GM23338 (cell line): ENCODE measurements at regions not wholly inside any gene's neighbourhood (a gene's known extent, or its start where the extent isn't known, plus 50 kb on each side); places are given as distances from the start of the nearest gene placed in this dataset.

Source experiments
- JUNB ChIP-seq: IDR thresholded peaks from one replicate; pipeline ENCODE4 v1.6.1; 2016; ENCODE audit warnings: antibody characterized with exemption; ENCODE audit not compliant: unreplicated experiment
- TF ChIP-seq, protein P1 (sequence below), 2 experiments: fragments of 200-600 bp in 1 of 2; sonication (generic) in 1 of 2; conservative IDR thresholded peaks; 2 replicates each; pipeline versions ENCODE4 v1.5.1 to v1.6.1; 2016 to 2017; ENCODE audit warnings: antibody characterized with exemption in 2 of 2, low read depth in 2 of 2, mild to moderate bottlenecking in 2 of 2, moderate library complexity in 1 of 2

- TF ChIP-seq, protein P1, sequence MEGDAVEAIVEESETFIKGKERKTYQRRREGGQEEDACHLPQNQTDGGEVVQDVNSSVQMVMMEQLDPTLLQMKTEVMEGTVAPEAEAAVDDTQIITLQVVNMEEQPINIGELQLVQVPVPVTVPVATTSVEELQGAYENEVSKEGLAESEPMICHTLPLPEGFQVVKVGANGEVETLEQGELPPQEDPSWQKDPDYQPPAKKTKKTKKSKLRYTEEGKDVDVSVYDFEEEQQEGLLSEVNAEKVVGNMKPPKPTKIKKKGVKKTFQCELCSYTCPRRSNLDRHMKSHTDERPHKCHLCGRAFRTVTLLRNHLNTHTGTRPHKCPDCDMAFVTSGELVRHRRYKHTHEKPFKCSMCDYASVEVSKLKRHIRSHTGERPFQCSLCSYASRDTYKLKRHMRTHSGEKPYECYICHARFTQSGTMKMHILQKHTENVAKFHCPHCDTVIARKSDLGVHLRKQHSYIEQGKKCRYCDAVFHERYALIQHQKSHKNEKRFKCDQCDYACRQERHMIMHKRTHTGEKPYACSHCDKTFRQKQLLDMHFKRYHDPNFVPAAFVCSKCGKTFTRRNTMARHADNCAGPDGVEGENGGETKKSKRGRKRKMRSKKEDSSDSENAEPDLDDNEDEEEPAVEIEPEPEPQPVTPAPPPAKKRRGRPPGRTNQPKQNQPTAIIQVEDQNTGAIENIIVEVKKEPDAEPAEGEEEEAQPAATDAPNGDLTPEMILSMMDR (conservative IDR thresholded peaks at IDR 0.05; ENCODE audit: low read depth in 2 of 2): no peak
- no peak for TF ChIP-seq JUNB
Measured at GRCh38 chr10:36191009-36191408, 548.9 kb upstream of the FZD8 start.
